LNCAP (cell line): ENCODE measurements at regions not wholly inside any gene's neighbourhood (a gene's known extent, or its start where the extent isn't known, plus 50 kb on each side); places are given as distances from the start of the nearest gene placed in this dataset.

Experiments
- CTCF ChIP-seq: fragments of 450-650 bp; IDR thresholded peaks from 2 replicates; pipeline ENCODE4 v1.5.1; 2017; ENCODE audit warnings: mild to moderate bottlenecking

DNA sequence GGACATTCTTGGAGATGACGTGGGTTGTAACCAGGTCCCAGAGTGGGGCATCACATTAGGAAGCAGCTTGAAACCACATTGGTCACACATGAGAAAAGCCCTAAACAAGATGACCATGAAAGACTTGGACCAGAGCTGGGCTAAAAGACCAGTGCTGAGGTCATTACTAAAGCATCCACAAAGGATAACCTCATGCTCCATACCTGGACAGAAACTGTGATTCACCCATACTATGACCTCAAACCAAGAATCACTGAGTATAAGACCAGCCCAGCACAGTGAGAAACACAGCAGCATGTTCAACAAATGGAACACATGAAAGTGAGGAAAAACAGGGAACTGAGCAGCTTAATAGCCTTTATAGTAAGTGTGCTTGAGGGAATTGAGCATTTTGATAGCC, 635.5 kb upstream of the NETO1 start:
- TF ChIP-seq CTCF: no peak

GRCh38 chr18:73487966-73488365, 620.2 kb upstream of the NETO1 start:
- TF ChIP-seq CTCF: no peak

DNA sequence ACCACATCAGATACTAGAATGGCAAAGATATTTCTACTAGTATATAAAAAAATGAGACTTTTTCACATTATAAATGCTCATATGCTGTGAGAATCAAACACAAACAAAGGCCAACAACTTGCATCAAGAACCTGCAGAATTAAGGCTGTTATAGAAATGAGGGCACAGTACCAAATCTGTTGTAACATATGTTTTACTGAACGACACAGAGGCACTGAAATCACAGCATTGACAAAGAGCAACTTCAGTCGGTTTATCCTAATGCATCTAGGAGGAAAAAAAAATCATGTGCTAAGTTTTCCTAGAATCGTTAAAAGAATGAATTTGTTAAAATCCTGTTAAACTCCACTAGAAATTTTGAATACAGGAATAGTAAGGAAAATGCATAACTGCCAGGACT, 617.4 kb upstream of the NETO1 start:
- no peak for TF ChIP-seq CTCF

DNA sequence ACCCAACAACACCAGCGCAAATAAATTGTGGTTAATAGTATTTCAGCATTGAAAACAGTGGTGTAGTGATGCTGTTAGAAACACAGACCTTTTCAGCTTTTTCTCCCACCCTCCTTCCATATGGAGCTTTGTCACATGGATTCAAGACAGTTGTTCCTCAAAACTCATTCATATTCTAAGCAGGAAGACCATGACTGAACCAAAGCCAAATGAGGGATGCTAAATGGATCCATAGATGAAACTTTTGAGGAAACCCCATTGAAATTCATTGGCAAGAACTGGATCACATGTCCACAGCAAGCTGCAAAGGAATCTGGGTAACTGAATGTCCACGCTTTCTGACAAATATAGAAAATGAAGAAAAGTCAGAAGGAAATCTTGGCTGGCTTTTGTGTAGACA, 615.1 kb upstream of the NETO1 start:
- no peak for TF ChIP-seq CTCF

- TF ChIP-seq CTCF: no peak
Measured at GRCh38 chr18:73479477-73479876, 611.7 kb upstream of the NETO1 start.

- TF ChIP-seq CTCF: no peak
Measured at GRCh38 chr18:73478191-73478590, 610.4 kb upstream of the NETO1 start.

DNA sequence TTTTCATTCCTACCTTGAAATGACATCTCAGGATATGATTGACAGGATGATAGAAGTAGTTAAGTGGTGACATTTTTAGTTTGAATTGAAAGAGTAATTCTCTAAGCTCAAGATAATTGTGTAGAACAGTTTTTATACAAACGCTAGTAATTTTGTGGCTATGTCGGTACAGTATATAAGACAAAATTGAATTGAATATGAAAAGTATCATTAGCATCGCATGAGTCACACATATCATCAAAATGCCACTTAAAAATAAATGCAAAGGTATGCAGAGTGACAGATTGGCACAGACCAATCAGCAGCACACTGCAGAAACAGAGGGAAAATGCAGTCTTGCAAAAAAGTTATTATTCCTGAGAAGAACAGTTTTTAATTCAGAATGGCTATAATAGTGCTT, 608.2 kb upstream of the NETO1 start:
- no peak for TF ChIP-seq CTCF

DNA sequence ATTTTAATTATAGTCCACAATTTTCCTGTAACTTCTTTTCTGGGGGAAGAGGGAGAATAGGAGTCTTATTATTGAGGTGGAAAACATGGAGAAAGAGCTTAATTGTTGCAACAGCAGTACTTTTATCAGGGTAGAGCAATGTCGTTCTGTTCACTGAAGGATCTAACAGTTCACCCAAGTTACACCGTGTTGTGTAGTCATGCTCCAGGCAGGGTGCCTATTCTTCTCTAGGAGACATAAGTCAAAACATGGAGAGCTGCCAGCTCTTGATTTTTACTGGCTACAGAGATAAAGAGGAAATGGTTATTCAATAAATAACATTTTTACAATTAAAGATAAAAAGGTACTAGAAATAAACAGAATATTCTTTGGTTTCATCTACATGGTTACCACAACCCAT, 594.3 kb upstream of the NETO1 start:
- no peak for TF ChIP-seq CTCF
